Right lobe of liver (tissue), 6 donors: ENCODE measurements at regions not wholly inside any gene's neighbourhood (a gene's known extent, or its start where the extent isn't known, plus 50 kb on each side); places are given as distances from the start of the nearest gene placed in this dataset.
"Not testable (repeated sequence)": the region's sequence is repeated elsewhere in the genome, so short reads cannot be mapped to it uniquely, and the experiment has no call there.

Source experiments
- ATAC-seq, 4 donors: fragments of 200-7000 bp; cut with Tn5 transposase; one replicate each; pipeline ENCODE4 v1.9.1; 2020; ENCODE audit warnings: mild to moderate bottlenecking in 4 of 4, moderate library complexity in 4 of 4
- DNase-seq, 3 donors: peaks; one replicate each; pipeline ENCODE4 v3.0.0-alpha.2; 2020
- H3K27ac ChIP-seq, 3 donors: fragments of 200-600 bp; one replicate each; pipeline ENCODE4 v1.8.0; 2022
- H3K27me3 ChIP-seq, 2 donors: fragments of 200-600 bp; one replicate each; pipeline ENCODE4 v1.8.0; 2022
- H3K36me3 ChIP-seq, 4 donors: fragments of 200-600 bp; sonication (generic) in 1 of 4; one replicate each; pipeline versions ENCODE4 v1.5.1 to v1.8.0; 2017 to 2022; ENCODE audit warnings: control low read depth in 1 of 4
- H3K4me1 ChIP-seq, 4 donors: fragments of 200-600 bp; sonication (generic) in 1 of 4; one replicate each; pipeline versions ENCODE4 v1.5.1 to v1.8.0; 2017 to 2022; ENCODE audit warnings: control low read depth in 1 of 4
- H3K4me3 ChIP-seq, 3 donors: fragments of 200-600 bp; one replicate each; pipeline ENCODE4 v1.8.0; 2022
- H3K9me3 ChIP-seq, 4 donors: fragments of 200-600 bp; sonication (generic) in 1 of 4; one replicate each; pipeline versions ENCODE4 v1.5.1 to v1.8.0; 2017 to 2022; ENCODE audit warnings: control low read depth in 1 of 4
- CTCF ChIP-seq, 4 donors: fragments of 200-600 bp in 3 of 4; fragments of 450-650 bp in 1 of 4; IDR thresholded peaks; one replicate each; pipeline versions ENCODE4 v1.5.1 to v1.8.0; 2016 to 2022; ENCODE audit warnings: antibody characterized with exemption in 4 of 4, mild to moderate bottlenecking in 2 of 4
- POLR2A ChIP-seq: fragments of 450-650 bp; IDR thresholded peaks from one replicate; pipeline ENCODE4 v1.6.1; 2017; ENCODE audit warnings: antibody characterized with exemption, mild to moderate bottlenecking
- WGBS: methylation state at CpG from one replicate; pipeline ENCODE4 v1.1.6; 2018; ENCODE audit warnings: low coverage, low lambda C conversion rate; ENCODE audit not compliant: insufficient coverage; ENCODE audit errors: missing lambda C conversion rate; 5-methylcytosine and 5-hydroxymethylcytosine counted together
- intact Hi-C, 2 donors: fragments of 100-400 bp; cut with DNase I; formaldehyde crosslinking; loops; one replicate each; pipeline versions ENCODE4 v1.11.2 to v1.14.1; 2022
- donor health status: DM: no; HTN: yes; CAD: no.
- donor health status: DM: no; HTN: no; CAD: no.
- donor health status: DM: no; HTN: no; CAD: no.
- donor health status: DM: no; HTN: yes; CAD: no.
- donor health status: DM: no; HTN: yes; CAD: no.

GRCh38 chr20:52060794-52061714 lies 130.5 kb downstream of the ZFP64 start:
- DNase-seq, result no peak
- TF ChIP-seq CTCF (IDR thresholded peaks at IDR 0.05) (peak in 2 of 4 donors; percentile 4 to 14), POLR2A (no peak)
- intact Hi-C loops, result no loop called here

GRCh38 chr20:52057133-52057532 lies 134.4 kb downstream of the ZFP64 start:
- 100% methylated on average over 3 of the region's 3 CpGs for WGBS
- H3K27me3 ChIP-seq, ATAC-seq, H3K4me1 ChIP-seq, intact Hi-C loops, H3K27ac ChIP-seq, H3K36me3 ChIP-seq, H3K9me3 ChIP-seq, H3K4me3 ChIP-seq: not testable (repeated sequence)
- peak in 1 of 3 donors; percentile 4 for DNase-seq

More at GRCh38 chr20:52060794-52061714, 130.5 kb downstream of the ZFP64 start:
- Histone ChIP-seq H3K27ac (no peak overlapping the region), H3K36me3 (no peaks in the 10 kb centered on the region), H3K27me3 (no peaks in the 10 kb centered on the region), H3K4me3 (no peak overlapping the region), H3K4me1 (no peaks in the 10 kb centered on the region), H3K9me3 (no peaks in the 10 kb centered on the region)
- 52% methylated on average over 10 of the region's 11 CpGs for WGBS
- ATAC-seq, result peak in 3 of 4 donors; percentile 25 to 47 (median 47)

GRCh38 chr20:52056203-52057062 lies 135.1 kb downstream of the ZFP64 start:
- H3K9me3 ChIP-seq, result no peaks in the 10 kb centered on the region
- intact Hi-C loops, result no loop called here

GRCh38 chr20:52054123-52054522 lies 137.5 kb downstream of the ZFP64 start:
- H3K4me3 ChIP-seq, result no peak overlapping the region
- H3K27ac ChIP-seq, result no peak overlapping the region
- H3K4me1 ChIP-seq, result no peaks in the 10 kb centered on the region
- intact Hi-C loops, result no loop called here
- no peak for TF ChIP-seq POLR2A
- TF ChIP-seq CTCF (IDR thresholded peaks at IDR 0.05), result no peak
- no peaks in the 10 kb centered on the region for H3K27me3 ChIP-seq
- no peaks in the 10 kb centered on the region for H3K9me3 ChIP-seq
- ATAC-seq, result peak in 2 of 4 donors; percentile 26 to 45
- H3K36me3 ChIP-seq, result no peaks in the 10 kb centered on the region
- WGBS, result 90% methylated on average over 4 of the region's 5 CpGs
- DNase-seq, result peak in 1 of 3 donors; percentile 13

More at GRCh38 chr20:52056203-52057062, 135.1 kb downstream of the ZFP64 start:
- ATAC-seq (peak in 1 of 4 donors; percentile 53), DNase-seq (peak in 1 of 3 donors; percentile 8)
- TF ChIP-seq CTCF (IDR thresholded peaks at IDR 0.05), result no peak
- TF ChIP-seq POLR2A, result no peak
- no peaks in the 10 kb centered on the region for H3K27me3 ChIP-seq
- H3K4me1 ChIP-seq, result no peaks in the 10 kb centered on the region
- H3K27ac ChIP-seq, result no peak overlapping the region
- H3K4me3 ChIP-seq, result no peak overlapping the region
- H3K36me3 ChIP-seq, result no peaks in the 10 kb centered on the region
